ENCODE measurements at regions not wholly inside any gene's neighbourhood (a gene's known extent, or its start where the extent isn't known, plus 50 kb on each side); places are given as distances from the start of the nearest gene placed in this dataset.

GRCh38 chr11:95562196-95562921 lies 227.2 kb downstream of the FAM76B start:
- H2AK5ac ChIP-seq (ENCODE audit: low read depth, low read length): no peak overlapping the region
- no peak overlapping the region for H3K14ac ChIP-seq (replicated peaks; ENCODE audit: low read depth, low read length)
- WGBS, 2 experiments (ENCODE audit: extremely low coverage in 2 of 2, insufficient read length in 1 of 2): 92% methylated on average over 1 of the region's 6 CpGs; no CpG with 5 or more reads in 1 of the 2 experiments
- H3K4me2 ChIP-seq (ENCODE audit: low read depth, low read length): no peak overlapping the region
- H4K8ac ChIP-seq (ENCODE audit: low read depth in 2 of 2, low read length in 2 of 2): no peak overlapping the region
- H4K91ac ChIP-seq (ENCODE audit: insufficient read depth, low read depth, low read length): no peak overlapping the region
- H3K9ac ChIP-seq (ENCODE audit: low read depth, low read length): no peak overlapping the region
- no peak overlapping the region for H2BK20ac ChIP-seq (ENCODE audit: low read depth, low read length)
- no peak overlapping the region for H2BK15ac ChIP-seq (ENCODE audit: low read depth, low read length)
- H2AK9ac ChIP-seq (replicated peaks; ENCODE audit: low read depth, low read length, poor library complexity): no peak overlapping the region
- no peak overlapping the region for H3K4ac ChIP-seq (ENCODE audit: low read depth, low read length)
- no peaks in the 10 kb centered on the region; the same call in 1 of the 2 replicates for H3K27me3 ChIP-seq (ENCODE audit: control insufficient read depth, insufficient read depth, low read length)
- H3K4me1 ChIP-seq (ENCODE audit: control insufficient read depth, insufficient read depth, low read length): no peaks in the 10 kb centered on the region; the same call in 1 of the 2 replicates
- no peak overlapping the region for H3K27ac ChIP-seq (ENCODE audit: insufficient read depth, low read length)
- no peaks in the 10 kb centered on the region for H3K9me1 ChIP-seq (ENCODE audit: insufficient read depth, low read length)
- no peak overlapping the region for H3K4me3 ChIP-seq (ENCODE audit: insufficient read depth, low read depth, low read length)
- intact Hi-C loops (cut with micrococcal nuclease): no loop called here
- H4K20me1 ChIP-seq (ENCODE audit: insufficient read depth, low read length): no peaks in the 10 kb centered on the region
- H3K56ac ChIP-seq (ENCODE audit: extremely low read depth, insufficient read depth, low read length): no peak overlapping the region
- no peaks in the 10 kb centered on the region for H3K9me3 ChIP-seq (ENCODE audit: control insufficient read depth, insufficient read depth, low read length)
- no peak overlapping the region for H2BK120ac ChIP-seq (ENCODE audit: low read depth, low read length)
- no peak overlapping the region for H2AFZ ChIP-seq (replicated peaks; ENCODE audit: low read length, poor library complexity)
- dilution Hi-C loops (cut with HindIII; ENCODE audit: low sequenced_read_pairs, unreplicated experiment): no loop called here
- POLR2A ChIA-PET (ENCODE audit: unreplicated experiment): no interaction called here
- no peak overlapping the region for H4K5ac ChIP-seq (ENCODE audit: low read depth, low read length)
- H3K36me3 ChIP-seq (ENCODE audit: control insufficient read depth, insufficient read depth, low read length): no peaks in the 10 kb centered on the region
- no TSS peak for BruUV-seq (replicated peaks)
- CTCF ChIA-PET: no interaction called here
- in situ Hi-C loops (cut with MboI; ENCODE audit: low sequenced_read_pairs): no loop called here
- H3K79me1 ChIP-seq (ENCODE audit: low read depth in 1 of 2, low read length in 2 of 2): no peaks in the 10 kb centered on the region
- DNase-seq (no peak), ATAC-seq (ENCODE audit: low read depth) (no peak)
- TF ChIP-seq MAFK (IDR thresholded peaks at IDR 0.05; ENCODE audit: low read depth, low read length) (no peak), RAD21 (IDR thresholded peaks at IDR 0.05; ENCODE audit: low read length) (no peak), SMC3 (IDR thresholded peaks at IDR 0.05; ENCODE audit: low read depth, low read length) (no peak), CHD1 (IDR thresholded peaks at IDR 0.05; ENCODE audit: low read depth, low read length) (no peak), MAZ (IDR thresholded peaks at IDR 0.05; ENCODE audit: borderline replicate concordance, low read depth, low read length) (no peak), POLR2A (IDR thresholded peaks at IDR 0.05; ENCODE audit: low read depth, low read length) (no peak), RFX5 (IDR thresholded peaks at IDR 0.05; ENCODE audit: low read depth, low read length) (no peak), ELK1 (IDR thresholded peaks at IDR 0.05; ENCODE audit: borderline replicate concordance, low read depth, low read length) (no peak), CTCF (conservative IDR thresholded peaks at IDR 0.05; ENCODE audit: low read depth, low read length) (no peak)
- no peak overlapping the region for H3K23ac ChIP-seq (ENCODE audit: low read depth, low read length)
- H3K18ac ChIP-seq (ENCODE audit: low read depth, low read length): no peak overlapping the region
- no peak overlapping the region for H2BK5ac ChIP-seq (ENCODE audit: low read depth, low read length, poor library complexity, severe bottlenecking)

All from IMR-90 (cell line).